HG02759 (cell line): ENCODE measurements at regions not wholly inside any gene's neighbourhood (a gene's known extent, or its start where the extent isn't known, plus 50 kb on each side); places are given as distances from the start of the nearest gene placed in this dataset.

Source experiments
- ATAC-seq: cut with Tn5 transposase; IDR thresholded peaks from one replicate; pipeline ENCODE4 v1.9.1; 2021; ENCODE audit warnings: mild to moderate bottlenecking, moderate library complexity; ENCODE audit not compliant: unreplicated experiment

GRCh38 chr5:120988941-120989340, 524.8 kb downstream of the PRR16 start:
- no peak for ATAC-seq

- no peak for ATAC-seq
These were observed 527.5 kb downstream of the PRR16 start for GRCh38 chr5:120991569-120991968.

GRCh38 chr5:120994112-120994511, 530.0 kb downstream of the PRR16 start:
- no peak for ATAC-seq

- no peak for ATAC-seq
These were observed 535.5 kb downstream of the PRR16 start for GRCh38 chr5:120999550-120999949.

GRCh38 chr5:121006217-121006616, 542.1 kb downstream of the PRR16 start:
- ATAC-seq, result no peak

GRCh38 chr5:121008041-121008440, 543.9 kb downstream of the PRR16 start:
- ATAC-seq, result no peak

- ATAC-seq, result no peak
These were observed 545.0 kb downstream of the PRR16 start for GRCh38 chr5:121009058-121009457.

- no peak for ATAC-seq
These were observed 553.9 kb downstream of the PRR16 start for GRCh38 chr5:121018004-121018403.

GRCh38 chr5:121019106-121019505, 555.0 kb downstream of the PRR16 start:
- no peak for ATAC-seq

GRCh38 chr5:121019734-121020133, 555.6 kb downstream of the PRR16 start:
- no peak for ATAC-seq

- no peak for ATAC-seq
These were observed 557.6 kb downstream of the PRR16 start for GRCh38 chr5:121021681-121022080.

- ATAC-seq, result no peak
These were observed 560.6 kb downstream of the PRR16 start for GRCh38 chr5:121024416-121025311.

GRCh38 chr5:121025671-121026070, 561.6 kb downstream of the PRR16 start:
- no peak for ATAC-seq

GRCh38 chr5:121027636-121028035, 563.5 kb downstream of the PRR16 start:
- no peak for ATAC-seq

- ATAC-seq, result no peak
These were observed 565.6 kb downstream of the PRR16 start for GRCh38 chr5:121029536-121030245.

GRCh38 chr5:121031491-121031890, 567.4 kb downstream of the PRR16 start:
- ATAC-seq, result no peak

GRCh38 chr5:121033334-121033733, 569.2 kb downstream of the PRR16 start:
- ATAC-seq, result no peak

- no peak for ATAC-seq
These were observed 574.3 kb downstream of the PRR16 start for GRCh38 chr5:121038438-121038837.

GRCh38 chr5:121049971-121050370, 585.9 kb downstream of the PRR16 start:
- no peak for ATAC-seq

- ATAC-seq, result no peak
These were observed 589.2 kb downstream of the PRR16 start for GRCh38 chr5:121053055-121053985.

- ATAC-seq, result no peak
These were observed 591.5 kb downstream of the PRR16 start for GRCh38 chr5:121055586-121055985.
